ENCODE measurements at regions not wholly inside any gene's neighbourhood (a gene's known extent, or its start where the extent isn't known, plus 50 kb on each side); places are given as distances from the start of the nearest gene placed in this dataset.

DNA sequence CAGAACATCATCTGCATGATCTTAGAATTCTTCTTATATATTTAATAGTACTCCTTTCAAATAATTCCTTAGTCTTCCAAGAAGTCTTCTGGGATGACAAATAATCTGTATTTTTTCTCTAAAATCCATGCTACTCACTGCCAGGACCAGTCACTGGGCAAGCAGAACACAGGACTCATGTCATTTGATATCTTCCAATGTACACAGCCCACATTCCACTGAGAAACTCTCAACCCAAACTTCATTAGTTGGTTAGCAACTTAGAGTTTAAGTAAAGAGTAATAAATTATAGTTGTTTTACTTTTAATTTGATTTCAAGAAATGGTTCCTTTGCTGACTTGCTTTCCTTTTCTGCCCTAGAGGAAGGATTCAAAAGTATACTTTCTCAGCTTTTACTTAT lies 317.0 kb downstream of the VGLL3 start:
- TF ChIP-seq, protein P1, sequence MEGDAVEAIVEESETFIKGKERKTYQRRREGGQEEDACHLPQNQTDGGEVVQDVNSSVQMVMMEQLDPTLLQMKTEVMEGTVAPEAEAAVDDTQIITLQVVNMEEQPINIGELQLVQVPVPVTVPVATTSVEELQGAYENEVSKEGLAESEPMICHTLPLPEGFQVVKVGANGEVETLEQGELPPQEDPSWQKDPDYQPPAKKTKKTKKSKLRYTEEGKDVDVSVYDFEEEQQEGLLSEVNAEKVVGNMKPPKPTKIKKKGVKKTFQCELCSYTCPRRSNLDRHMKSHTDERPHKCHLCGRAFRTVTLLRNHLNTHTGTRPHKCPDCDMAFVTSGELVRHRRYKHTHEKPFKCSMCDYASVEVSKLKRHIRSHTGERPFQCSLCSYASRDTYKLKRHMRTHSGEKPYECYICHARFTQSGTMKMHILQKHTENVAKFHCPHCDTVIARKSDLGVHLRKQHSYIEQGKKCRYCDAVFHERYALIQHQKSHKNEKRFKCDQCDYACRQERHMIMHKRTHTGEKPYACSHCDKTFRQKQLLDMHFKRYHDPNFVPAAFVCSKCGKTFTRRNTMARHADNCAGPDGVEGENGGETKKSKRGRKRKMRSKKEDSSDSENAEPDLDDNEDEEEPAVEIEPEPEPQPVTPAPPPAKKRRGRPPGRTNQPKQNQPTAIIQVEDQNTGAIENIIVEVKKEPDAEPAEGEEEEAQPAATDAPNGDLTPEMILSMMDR (IDR thresholded peaks at IDR 0.05; ENCODE audit: insufficient read depth, missing control alignments) = no peak
- DNase-seq (ENCODE audit: insufficient read length, low spot score) = no peak
- FAIRE-seq = no peak

DNA sequence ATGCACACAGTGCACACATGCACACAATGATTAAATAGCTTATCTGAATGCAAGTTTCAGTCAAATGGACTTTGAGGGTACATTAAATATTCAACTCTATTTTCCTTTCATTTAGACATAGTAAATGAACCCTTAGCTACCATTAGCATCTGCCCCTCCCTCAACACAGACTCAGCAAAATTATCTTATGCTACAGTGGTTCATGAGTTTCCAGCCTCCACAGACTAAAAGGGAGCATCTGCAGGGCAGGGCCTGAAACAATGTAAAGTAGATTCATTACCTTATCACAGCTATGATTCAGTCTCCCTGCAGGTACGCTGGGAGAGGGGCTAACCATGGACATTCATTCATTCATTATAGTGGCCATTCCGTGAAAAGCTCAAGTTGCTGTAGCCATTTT lies 329.1 kb downstream of the VGLL3 start:
- DNase-seq (ENCODE audit: insufficient read length, low spot score) (no peak), FAIRE-seq (no peak)
- TF ChIP-seq, protein P1 (IDR thresholded peaks at IDR 0.05; ENCODE audit: insufficient read depth, missing control alignments) = no peak

DNA sequence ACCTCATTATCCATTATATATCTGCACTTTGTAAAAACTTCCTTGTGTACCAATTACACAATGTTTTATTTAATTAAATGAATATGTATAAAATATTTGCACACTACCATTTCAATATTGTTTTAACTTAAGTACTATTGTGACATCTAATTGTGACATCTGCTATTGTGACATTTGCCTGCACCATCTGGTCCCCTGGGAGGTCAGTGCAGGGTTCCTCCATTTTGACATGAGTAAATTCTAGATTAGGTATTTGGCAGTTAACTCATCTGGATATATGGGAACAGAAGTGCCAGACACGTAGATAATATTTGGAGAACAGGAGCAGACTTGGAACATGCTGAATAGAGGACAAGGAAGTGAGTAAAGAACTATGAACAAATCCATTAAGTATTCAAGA lies 332.1 kb downstream of the VGLL3 start:
- no peak for FAIRE-seq
- TF ChIP-seq, protein P1 (IDR thresholded peaks at IDR 0.05; ENCODE audit: insufficient read depth, missing control alignments) = no peak
- no peak for DNase-seq (ENCODE audit: insufficient read length, low spot score)

DNA sequence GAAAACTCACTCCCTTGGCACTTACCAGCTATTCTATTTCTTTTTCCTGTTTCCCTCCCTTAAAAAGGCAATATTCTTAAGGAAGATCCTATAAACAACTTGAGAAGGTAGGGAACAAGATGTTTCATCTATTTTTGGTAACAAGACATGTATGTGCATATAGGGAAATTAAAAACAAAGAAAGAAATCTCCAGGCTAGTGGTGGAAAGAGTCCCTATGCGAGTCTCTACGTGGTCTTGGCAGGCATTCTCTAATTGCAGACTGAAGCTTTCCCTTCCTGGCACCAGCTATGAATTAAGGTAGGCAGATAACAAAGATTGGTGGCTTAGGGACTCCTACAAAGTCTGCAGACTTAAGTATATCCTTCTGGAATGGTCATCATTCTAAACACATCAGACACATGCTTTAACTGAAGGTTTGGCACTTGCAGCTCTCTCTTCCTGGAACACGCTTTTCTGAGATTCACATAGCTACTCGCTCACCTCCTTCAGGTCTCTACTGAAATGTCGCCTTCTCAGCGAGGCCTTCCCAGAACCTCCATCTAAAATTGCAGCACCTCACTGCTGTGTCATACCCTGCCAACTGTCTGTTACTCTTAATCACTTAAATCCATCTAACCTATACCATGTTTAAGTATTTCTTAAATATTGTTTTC lies 336.0 kb downstream of the VGLL3 start:
- TF ChIP-seq, protein P1 (IDR thresholded peaks at IDR 0.05; ENCODE audit: insufficient read depth, missing control alignments) = no peak
- DNase-seq (ENCODE audit: insufficient read length, low spot score) (no peak), FAIRE-seq (no peak)

DNA sequence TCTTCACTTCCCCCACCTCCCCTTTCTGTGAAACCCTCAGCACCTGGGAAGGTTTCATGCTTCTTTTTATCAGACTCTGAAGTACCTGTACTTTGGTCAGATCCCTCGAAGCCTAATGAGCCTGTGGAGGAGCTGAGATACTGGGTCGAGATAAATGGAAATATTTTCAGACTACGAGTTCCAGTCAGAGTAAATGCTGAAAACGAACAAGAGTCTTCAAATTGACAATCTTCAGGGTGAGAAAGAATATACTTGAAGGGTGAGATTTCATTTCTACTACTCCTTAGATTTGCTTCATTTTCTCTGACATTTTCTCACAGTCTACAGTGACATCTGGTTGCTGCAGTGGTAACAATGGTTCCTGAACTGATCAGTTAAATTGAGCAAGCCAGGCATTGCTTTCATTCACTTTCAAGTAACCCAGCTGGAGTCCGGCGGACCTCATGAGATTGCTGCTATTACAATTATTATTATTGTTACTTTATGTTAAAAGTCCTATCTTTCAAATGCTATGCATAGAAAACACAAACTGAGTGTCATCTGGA lies 337.2 kb downstream of the VGLL3 start:
- DNase-seq (ENCODE audit: insufficient read length, low spot score) (no peak), FAIRE-seq (no peak)
- TF ChIP-seq, protein P1 (IDR thresholded peaks at IDR 0.05; ENCODE audit: insufficient read depth, missing control alignments) = no peak

DNA sequence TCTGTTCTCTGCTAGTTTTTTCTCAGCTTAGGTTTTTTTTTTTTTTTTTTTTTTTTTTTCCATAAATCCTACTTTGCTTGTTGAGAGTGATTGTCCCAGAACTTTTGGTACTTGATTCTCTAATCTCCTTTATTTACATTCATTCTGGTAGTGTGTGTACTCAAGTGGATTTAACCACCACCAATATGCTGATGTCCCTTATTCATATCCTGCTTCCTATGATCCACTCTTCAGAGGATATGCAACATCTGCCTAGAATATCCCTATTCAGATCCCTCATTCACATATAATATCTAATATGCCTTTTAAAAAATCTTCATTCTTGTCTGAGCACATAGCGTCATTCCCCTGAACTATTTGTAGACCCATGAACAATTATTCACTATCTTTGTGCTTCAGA lies 342.9 kb downstream of the VGLL3 start:
- DNase-seq (ENCODE audit: insufficient read length, low spot score) (no peak), FAIRE-seq (no peak)
- TF ChIP-seq, protein P1 (IDR thresholded peaks at IDR 0.05; ENCODE audit: insufficient read depth, missing control alignments) = no peak

DNA sequence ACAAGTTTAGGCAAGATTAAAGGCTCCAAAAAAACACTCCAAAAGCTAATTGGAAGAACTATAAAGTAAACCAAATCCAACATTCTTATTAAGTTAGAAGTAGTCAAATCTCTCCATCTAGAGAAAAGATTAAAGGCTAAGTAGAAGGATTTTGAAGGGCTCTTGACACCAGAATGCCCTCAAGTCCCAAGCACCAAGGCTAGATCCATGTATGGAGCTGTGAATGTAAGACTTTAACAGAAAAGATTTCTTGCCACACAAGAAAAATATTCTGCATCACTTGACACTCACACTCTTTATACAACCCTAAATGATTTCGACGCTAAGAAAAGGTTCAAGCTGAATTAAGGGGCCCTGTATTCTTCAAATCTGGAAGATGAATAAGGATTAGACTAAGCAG lies 345.2 kb downstream of the VGLL3 start:
- FAIRE-seq = no peak
- DNase-seq (ENCODE audit: insufficient read length, low spot score) = no peak

More for the DNA sequence above, 345.2 kb downstream of the VGLL3 start:
- TF ChIP-seq, protein P1 (IDR thresholded peaks at IDR 0.05; ENCODE audit: insufficient read depth, missing control alignments) = no peak
